HCT116 (cell line): ENCODE measurements at regions not wholly inside any gene's neighbourhood (a gene's known extent, or its start where the extent isn't known, plus 50 kb on each side); places are given as distances from the start of the nearest gene placed in this dataset.

Source experiments
- ATAC-seq: fragments of 200-7000 bp; cut with Tn5 transposase; 2 replicates; pipeline ENCODE4 v1.9.1; 2020; ENCODE audit warnings: mild to moderate bottlenecking, moderate library complexity
- BruUV-seq: library from RNA; stranded (reverse); fragments of 400-500 nt; replicated peaks from 2 replicates; lab custom pipeline; 2021; lab: Mats Ljungman, UMichigan
- CTCF ChIA-PET: fragments of 300-600 bp; sonication (Branson Sonifier 250); formaldehyde crosslinking; loops from one replicate; lab custom pipeline; 2021; ENCODE audit warnings: antibody characterized with exemption; lab: Charles Lee
- POLR2A ChIA-PET: fragments of 300-600, 350-600 bp; sonication (Branson Sonifier 250); formaldehyde crosslinking; loops from one replicate; lab custom pipeline; 2021; ENCODE audit warnings: antibody characterized with exemption; lab: Charles Lee
- RAD21 ChIA-PET, 2 experiments: fragments of 300-600 bp; sonication (Branson Sonifier 250); formaldehyde crosslinking; loops; one replicate each; lab custom pipeline; 2023; ENCODE audit warnings: low total read pairs in 2 of 2; ENCODE audit not compliant: uncharacterized antibody in 2 of 2, unreplicated experiment in 2 of 2, low non-redundant PET in 1 of 2; lab: Charles Lee
- DNase-seq: peaks from one replicate; pipeline ENCODE4 v3.0.0-alpha.2; 2010; ENCODE audit warnings: low read depth, low spot score
- H2AFZ ChIP-seq: fragments of 200-600 bp; shearing (Covaris generic), sonication (generic); 2 replicates; pipeline ENCODE4 v1.6.1; 2017; ENCODE audit warnings: low read depth, mixed run types, mixed read lengths, antibody characterized with exemption, low read length; ENCODE audit not compliant: poor library complexity, severe bottlenecking
- H3K27ac ChIP-seq: 2 replicates; pipeline ENCODE4 v1.5.1; 2012; ENCODE audit warnings: low read depth, low read length
- H3K27me3 ChIP-seq: fragments of 200-600 bp; sonication (generic); 2 replicates; pipeline ENCODE4 v1.6.1; 2016; ENCODE audit warnings: mixed run types, low read length, mixed read lengths; ENCODE audit not compliant: insufficient read depth
- H3K36me3 ChIP-seq, 2 experiments: fragments of 200-500 bp in 1 of 2; fragments of 200-600 bp in 1 of 2; sonication (Bioruptor generic) in 1 of 2; sonication (generic) in 1 of 2; 2 replicates each; pipeline versions ENCODE4 v1.5.1 to v1.6.1; 2014 to 2016; ENCODE audit warnings: low read length in 2 of 2, inconsistent platforms in 1 of 2, mixed read lengths in 1 of 2, mixed run types in 1 of 2; ENCODE audit not compliant: insufficient read depth in 2 of 2, control insufficient read depth in 1 of 2
- H3K4me1 ChIP-seq, 2 experiments: fragments of 200-600 bp in 1 of 2; sonication (generic) in 1 of 2; 2 replicates each; pipeline versions ENCODE4 v1.5.1 to v1.6.1; 2012 to 2017; ENCODE audit warnings: low read length in 2 of 2, inconsistent platforms in 1 of 2, mild to moderate bottlenecking in 1 of 2, mixed read lengths in 1 of 2, mixed run types in 1 of 2, moderate library complexity in 1 of 2; ENCODE audit not compliant: insufficient read depth in 2 of 2, control insufficient read depth in 1 of 2
- H3K4me2 ChIP-seq: fragments of 200-600 bp; sonication (generic); 2 replicates; pipeline ENCODE4 v1.6.1; 2017; ENCODE audit warnings: mixed run types, low read length, mixed read lengths
- H3K4me3 ChIP-seq, 2 experiments: fragments of 200-600 bp in 1 of 2; sonication (generic) in 1 of 2; replicated peaks in 1 of 2; 2 replicates each; pipeline ENCODE4 v1.5.1; 2011 to 2016; ENCODE audit warnings: low read length in 2 of 2, control low read depth in 1 of 2, low read depth in 1 of 2, mild to moderate bottlenecking in 1 of 2, mixed read lengths in 1 of 2, mixed run types in 1 of 2
- H3K79me2 ChIP-seq: fragments of 200-600 bp; sonication (generic); 2 replicates; pipeline ENCODE4 v1.6.1; 2017; ENCODE audit warnings: mild to moderate bottlenecking, mixed run types, low read length, moderate library complexity, mixed read lengths; ENCODE audit not compliant: insufficient read depth
- H3K9ac ChIP-seq: fragments of 200-600 bp; sonication (generic); 2 replicates; pipeline ENCODE4 v1.6.1; 2016; ENCODE audit warnings: low read length, mixed read lengths
- H3K9me2 ChIP-seq: fragments of 200-600 bp; sonication (generic), shearing (Covaris generic); 2 replicates; pipeline ENCODE4 v1.6.1; 2017; ENCODE audit warnings: mixed run types, mild to moderate bottlenecking, moderate library complexity; ENCODE audit not compliant: insufficient read depth
- H3K9me3 ChIP-seq, 2 experiments: fragments of 200-500 bp in 1 of 2; fragments of 200-600 bp in 1 of 2; sonication (Bioruptor generic) in 1 of 2; sonication (generic) in 1 of 2; 2 replicates each; pipeline ENCODE4 v1.6.1; 2014 to 2017; ENCODE audit warnings: low read length in 2 of 2, mixed read lengths in 2 of 2, inconsistent platforms in 1 of 2, low read depth in 1 of 2, mild to moderate bottlenecking in 1 of 2, mixed run types in 1 of 2, moderate library complexity in 1 of 2; ENCODE audit not compliant: control insufficient read depth in 1 of 2, insufficient read depth in 1 of 2
- H4K20me1 ChIP-seq: fragments of 200-600 bp; sonication (generic), shearing (Covaris generic); 2 replicates; pipeline ENCODE4 v1.6.1; 2017; ENCODE audit warnings: mixed run types, mild to moderate bottlenecking, moderate library complexity; ENCODE audit not compliant: insufficient read depth
- EGR1 ChIP-seq: IDR thresholded peaks from 2 replicates; pipeline ENCODE4 v1.6.1; 2012; ENCODE audit warnings: low read depth
- POLR2A ChIP-seq: IDR thresholded peaks from 2 replicates; pipeline ENCODE4 v1.7.0; 2011; ENCODE audit warnings: borderline replicate concordance; ENCODE audit not compliant: insufficient read depth, insufficient read length; ENCODE audit errors: extremely low read depth
- POLR2AphosphoS5 ChIP-seq: IDR thresholded peaks from 2 replicates; pipeline ENCODE4 v1.6.1; 2011; ENCODE audit warnings: mild to moderate bottlenecking, low read depth, low read length, moderate library complexity
- SIN3A ChIP-seq: IDR thresholded peaks from 2 replicates; pipeline ENCODE4 v1.6.1; 2012; ENCODE audit warnings: low read depth
- YY1 ChIP-seq: IDR thresholded peaks from 2 replicates; pipeline ENCODE4 v1.6.1; 2011; ENCODE audit warnings: low read length, low read depth, moderate library complexity, mild to moderate bottlenecking; ENCODE audit not compliant: insufficient replicate concordance; ENCODE audit errors: extremely low read depth
- ZFX ChIP-seq: fragments of 450-650 bp; IDR thresholded peaks from 2 replicates; pipeline ENCODE4 v1.6.1; 2017
- intact Hi-C: fragments of 100-400 bp; cut with micrococcal nuclease; formaldehyde crosslinking; loops from 2 replicates; pipeline ENCODE4 v1.10.0; 2022

DNA sequence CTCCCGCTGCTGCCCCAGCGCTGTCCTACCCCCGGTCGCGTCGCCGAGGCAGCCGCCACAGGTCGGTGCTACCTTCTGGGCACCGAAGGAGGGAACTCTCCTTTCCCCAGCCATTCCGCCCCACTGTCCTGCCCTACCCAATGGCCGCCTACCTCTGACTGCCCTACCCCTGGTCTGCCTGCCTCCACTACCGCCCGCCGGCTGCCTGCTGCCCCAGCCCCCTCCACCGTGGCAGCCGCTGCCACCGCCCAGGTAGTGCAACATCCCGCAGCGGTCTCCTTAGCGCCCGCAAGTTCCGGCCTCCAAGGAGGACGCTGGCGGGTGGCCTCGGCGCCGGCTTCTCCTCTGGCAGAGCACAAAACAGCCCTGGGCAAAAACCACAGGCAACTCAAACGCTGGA, 1303.1 kb downstream of the UQCRFS1 start:
- no peaks in the 10 kb centered on the region for H3K4me1 ChIP-seq
- H2AFZ ChIP-seq = no peak overlapping the region
- no peak for ATAC-seq
- no peaks in the 10 kb centered on the region for H4K20me1 ChIP-seq
- DNase-seq = no peak
- H3K79me2 ChIP-seq = no peaks in the 10 kb centered on the region
- ChIA-PET RAD21 (no interaction called here), POLR2A (no interaction called here), CTCF (no interaction called here)
- H3K36me3 ChIP-seq = no peaks in the 10 kb centered on the region
- no peaks in the 10 kb centered on the region for H3K27me3 ChIP-seq
- H3K9me2 ChIP-seq = no peaks in the 10 kb centered on the region
- H3K4me3 ChIP-seq = no peak overlapping the region
- BruUV-seq = no TSS peak
- H3K4me2 ChIP-seq = no peak overlapping the region
- intact Hi-C loops = no loop called here
- no peak overlapping the region for H3K9ac ChIP-seq
- peaks cover 0 to 20% of the 10 kb centered on the region in 2 experiments; a peak in 1 of 4 replicates for H3K9me3 ChIP-seq
- no peak overlapping the region for H3K27ac ChIP-seq
- TF ChIP-seq POLR2A = no peak
- TF ChIP-seq SIN3A = no peak
- no peak for TF ChIP-seq YY1
- TF ChIP-seq POLR2AphosphoS5 = no peak

DNA sequence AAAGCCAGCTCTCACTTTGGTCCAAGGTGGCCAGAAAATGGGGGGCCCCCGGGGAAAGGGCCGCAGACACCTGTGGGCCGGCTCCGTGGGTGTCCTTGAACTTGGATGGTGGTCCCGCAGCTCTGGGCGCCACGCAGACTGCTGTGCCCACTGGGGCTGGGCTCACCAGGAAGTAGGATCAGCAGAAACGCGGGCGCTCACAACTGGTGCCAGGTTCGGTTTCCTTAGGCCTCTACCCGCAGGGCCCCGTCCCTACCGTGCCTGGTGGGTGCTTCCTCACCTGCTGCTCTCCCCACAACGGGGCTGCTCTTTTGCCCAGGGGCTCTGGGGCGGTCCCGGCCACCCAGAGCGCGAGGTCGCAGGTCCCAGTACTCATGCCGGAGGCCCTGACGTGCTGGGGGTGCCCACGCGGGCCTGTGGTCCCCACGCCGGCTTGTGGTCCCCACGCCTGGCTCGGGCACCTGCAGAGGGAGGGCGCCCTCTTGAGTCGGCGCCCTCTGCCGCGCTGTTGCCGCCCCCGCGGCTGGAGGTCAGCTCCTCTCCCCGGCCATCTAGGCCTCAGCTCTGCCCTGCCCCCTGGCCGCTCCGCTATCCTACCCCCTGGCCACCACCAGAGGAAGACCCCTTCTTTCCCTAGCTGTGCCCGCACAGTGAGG, 1303.6 kb downstream of the UQCRFS1 start:
- Histone ChIP-seq H2AFZ (no peak overlapping the region), H3K27ac (no peak overlapping the region), H3K9ac (no peak overlapping the region), H4K20me1 (no peaks in the 10 kb centered on the region), H3K79me2 (no peaks in the 10 kb centered on the region), H3K9me2 (no peaks in the 10 kb centered on the region), H3K36me3 (no peaks in the 10 kb centered on the region), H3K27me3 (no peaks in the 10 kb centered on the region), H3K4me1 (no peaks in the 10 kb centered on the region), H3K9me3 (peaks cover 0 to 22% of the 10 kb centered on the region in 2 experiments; a peak in 1 of 4 replicates), H3K4me2 (no peak overlapping the region), H3K4me3 (no peak overlapping the region)
- ATAC-seq (no peak), DNase-seq (no peak)
- ChIA-PET RAD21 (no interaction called here), CTCF (no interaction called here), POLR2A (no interaction called here)
- BruUV-seq = no TSS peak
- TF ChIP-seq ZFX (no peak), EGR1 (no peak)
- intact Hi-C loops = no loop called here
